GM21786 (cell line): ENCODE measurements at regions not wholly inside any gene's neighbourhood (a gene's known extent, or its start where the extent isn't known, plus 50 kb on each side); places are given as distances from the start of the nearest gene placed in this dataset.
"Not testable (repeated sequence)": the region's sequence is repeated elsewhere in the genome, so short reads cannot be mapped to it uniquely, and the experiment has no call there.

Experiments
- ATAC-seq: cut with Tn5 transposase; IDR thresholded peaks from one replicate; pipeline ENCODE4 v1.9.1; 2021; ENCODE audit not compliant: unreplicated experiment

GRCh38 chr5:158275511-158275910, 416.6 kb upstream of the CLINT1 start:
- no peak for ATAC-seq

- no peak for ATAC-seq
Measured at GRCh38 chr5:158273035-158273434, 414.1 kb upstream of the CLINT1 start.

- no peak for ATAC-seq
Measured at GRCh38 chr5:158272409-158272808, 413.5 kb upstream of the CLINT1 start.

GRCh38 chr5:158270996-158271554, 412.1 kb upstream of the CLINT1 start:
- no peak for ATAC-seq

- no peak for ATAC-seq
Measured at GRCh38 chr5:158268286-158268685, 409.3 kb upstream of the CLINT1 start.

GRCh38 chr5:158267228-158267627, 408.3 kb upstream of the CLINT1 start:
- no peak for ATAC-seq

GRCh38 chr5:158265931-158266700, 407.2 kb upstream of the CLINT1 start:
- ATAC-seq: no peak

- no peak for ATAC-seq
Measured at GRCh38 chr5:158265346-158265745, 406.4 kb upstream of the CLINT1 start.

GRCh38 chr5:158264264-158264663, 405.3 kb upstream of the CLINT1 start:
- ATAC-seq: no peak

GRCh38 chr5:158261674-158262367, 402.9 kb upstream of the CLINT1 start:
- ATAC-seq: no peak

- no peak for ATAC-seq
Measured at GRCh38 chr5:158256096-158256495, 397.2 kb upstream of the CLINT1 start.

- no peak for ATAC-seq
Measured at GRCh38 chr5:158255609-158256008, 396.7 kb upstream of the CLINT1 start.

- no peak for ATAC-seq
Measured at GRCh38 chr5:158246661-158247060, 387.7 kb upstream of the CLINT1 start.

- ATAC-seq: no peak
Measured at GRCh38 chr5:158245513-158245912, 386.6 kb upstream of the CLINT1 start.

GRCh38 chr5:158244882-158245281, 385.9 kb upstream of the CLINT1 start:
- no peak for ATAC-seq

GRCh38 chr5:158236511-158237335, 377.8 kb upstream of the CLINT1 start:
- no peak for ATAC-seq

GRCh38 chr5:158235159-158235547, 376.2 kb upstream of the CLINT1 start:
- ATAC-seq: no peak

GRCh38 chr5:158234323-158235158, 375.6 kb upstream of the CLINT1 start:
- no peak for ATAC-seq

- no peak for ATAC-seq
Measured at GRCh38 chr5:158233735-158234322, 374.9 kb upstream of the CLINT1 start.

GRCh38 chr5:158227314-158227713, 368.4 kb upstream of the CLINT1 start:
- ATAC-seq: not testable (repeated sequence)
